ENCODE measurements at regions not wholly inside any gene's neighbourhood (a gene's known extent, or its start where the extent isn't known, plus 50 kb on each side); places are given as distances from the start of the nearest gene placed in this dataset.

DNA sequence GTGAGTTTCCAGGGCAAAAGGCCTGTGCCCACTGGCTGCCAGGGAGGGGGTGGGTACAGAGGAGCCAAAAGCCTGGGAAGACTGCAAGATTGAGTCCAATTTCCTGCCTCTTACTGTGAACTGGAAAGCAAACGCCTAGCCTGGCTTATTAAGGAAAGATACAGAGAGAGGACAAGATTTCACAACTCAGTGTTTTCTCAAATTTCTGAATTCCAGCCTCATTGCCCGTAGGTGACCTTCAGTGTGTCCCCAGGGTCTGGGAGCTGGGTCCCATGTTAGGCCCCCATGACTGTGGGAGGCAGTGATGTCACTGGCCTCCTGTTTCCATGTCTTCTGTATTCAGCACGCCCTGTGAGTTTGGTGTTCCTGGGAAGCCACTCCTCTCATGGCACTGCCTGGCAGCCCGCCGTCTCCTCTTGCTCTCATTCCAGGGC lies 60.6 kb upstream of the PTPN3 start:
- Histone ChIP-seq H3K27ac (ENCODE audit: control insufficient read depth, insufficient read depth, low read length) (no peak overlapping the region), H3K9me1 (ENCODE audit: control insufficient read depth, extremely low read depth, insufficient read depth, low read length) (no peaks in the 10 kb centered on the region), H2AFZ (ENCODE audit: control insufficient read depth, low read length) (peak overlapping the region; percentile 36), H3K4me1 (ENCODE audit: control insufficient read depth, extremely low read depth, insufficient read depth, low read length) (peaks cover 49% of the 10 kb centered on the region), H3K4me2 (ENCODE audit: control insufficient read depth, extremely low read depth, insufficient read depth, low read depth, low read length) (no peak overlapping the region), H4K20me1 (ENCODE audit: control insufficient read depth, extremely low read depth, insufficient read depth, low read length) (no peaks in the 10 kb centered on the region), H3K4me3 (ENCODE audit: control insufficient read depth in 2 of 3, extremely low read depth in 1 of 3, insufficient read depth in 2 of 3, low read depth in 1 of 3, low read length in 3 of 3) (no peak overlapping the region), H3K36me3 (ENCODE audit: control insufficient read depth in 2 of 2, extremely low read depth in 1 of 2, insufficient read depth in 2 of 2, low read length in 2 of 2) (no peaks in the 10 kb centered on the region), H3K9ac (ENCODE audit: control insufficient read depth, extremely low read depth, insufficient read depth, low read length) (no peak overlapping the region), H3K27me3 (ENCODE audit: control insufficient read depth, extremely low read depth, insufficient read depth, low read length) (no peaks in the 10 kb centered on the region), H3K79me2 (ENCODE audit: control insufficient read depth, insufficient read depth, low read length) (no peaks in the 10 kb centered on the region), H3K9me3 (ENCODE audit: control insufficient read depth, low read depth, low read length) (no peaks in the 10 kb centered on the region)
- no peak for DNase-seq (ENCODE audit: low read depth, low spot score)
- no peak for TF ChIP-seq EZH2 (IDR thresholded peaks at IDR 0.05; ENCODE audit: low read length)
- no peak for TF ChIP-seq CTCF (optimal IDR thresholded peaks at IDR 0.05 in 1 of 3, IDR thresholded peaks at IDR 0.05 in 1 of 3, conservative IDR thresholded peaks at IDR 0.05 in 1 of 3; ENCODE audit: extremely low read depth in 1 of 3, insufficient read depth in 2 of 3, low read length in 3 of 3)
- dilution Hi-C loops (cut with MboI; ENCODE audit: extremely low pct_ligation_motif_present, low sequenced_read_pairs) = no loop called here
- FAIRE-seq = no peak

GRCh38 chr9:109560470-109561132 lies 62.5 kb upstream of the PTPN3 start:
- no peak overlapping the region for H3K4me3 ChIP-seq (ENCODE audit: control insufficient read depth in 2 of 3, extremely low read depth in 1 of 3, insufficient read depth in 2 of 3, low read depth in 1 of 3, low read length in 3 of 3)
- H3K27me3 ChIP-seq (ENCODE audit: control insufficient read depth, extremely low read depth, insufficient read depth, low read length) = no peaks in the 10 kb centered on the region
- DNase-seq (ENCODE audit: low read depth, low spot score) (no peak), FAIRE-seq (no peak)
- H3K4me1 ChIP-seq (ENCODE audit: control insufficient read depth, extremely low read depth, insufficient read depth, low read length) = peaks cover 32% of the 10 kb centered on the region
- no peaks in the 10 kb centered on the region for H3K79me2 ChIP-seq (ENCODE audit: control insufficient read depth, insufficient read depth, low read length)
- dilution Hi-C loops (cut with MboI; ENCODE audit: extremely low pct_ligation_motif_present, low sequenced_read_pairs) = no loop called here
- H3K4me2 ChIP-seq (ENCODE audit: control insufficient read depth, extremely low read depth, insufficient read depth, low read depth, low read length) = no peak overlapping the region
- H3K9me3 ChIP-seq (ENCODE audit: control insufficient read depth, low read depth, low read length) = no peaks in the 10 kb centered on the region
- no peaks in the 10 kb centered on the region for H3K36me3 ChIP-seq (ENCODE audit: control insufficient read depth in 2 of 2, extremely low read depth in 1 of 2, insufficient read depth in 2 of 2, low read length in 2 of 2)
- H2AFZ ChIP-seq (ENCODE audit: control insufficient read depth, low read length) = no peak overlapping the region
- TF ChIP-seq CTCF (optimal IDR thresholded peaks at IDR 0.05 in 1 of 3, IDR thresholded peaks at IDR 0.05 in 1 of 3, conservative IDR thresholded peaks at IDR 0.05 in 1 of 3; ENCODE audit: extremely low read depth in 1 of 3, insufficient read depth in 2 of 3, low read length in 3 of 3) (peak in 1 of 3 experiments; percentile 47), EZH2 (IDR thresholded peaks at IDR 0.05; ENCODE audit: low read length) (no peak)
- no peaks in the 10 kb centered on the region for H4K20me1 ChIP-seq (ENCODE audit: control insufficient read depth, extremely low read depth, insufficient read depth, low read length)
- H3K27ac ChIP-seq (ENCODE audit: control insufficient read depth, insufficient read depth, low read length) = no peak overlapping the region
- no peak overlapping the region for H3K9ac ChIP-seq (ENCODE audit: control insufficient read depth, extremely low read depth, insufficient read depth, low read length)
- H3K9me1 ChIP-seq (ENCODE audit: control insufficient read depth, extremely low read depth, insufficient read depth, low read length) = no peaks in the 10 kb centered on the region
